NCI-H2107 (cell line): ENCODE measurements at regions not wholly inside any gene's neighbourhood (a gene's known extent, or its start where the extent isn't known, plus 50 kb on each side); places are given as distances from the start of the nearest gene placed in this dataset.

Experiments
- DNase-seq: peaks from one replicate; lab custom pipeline; 2025; lab: John Stamatoyannopoulos, UW

DNA sequence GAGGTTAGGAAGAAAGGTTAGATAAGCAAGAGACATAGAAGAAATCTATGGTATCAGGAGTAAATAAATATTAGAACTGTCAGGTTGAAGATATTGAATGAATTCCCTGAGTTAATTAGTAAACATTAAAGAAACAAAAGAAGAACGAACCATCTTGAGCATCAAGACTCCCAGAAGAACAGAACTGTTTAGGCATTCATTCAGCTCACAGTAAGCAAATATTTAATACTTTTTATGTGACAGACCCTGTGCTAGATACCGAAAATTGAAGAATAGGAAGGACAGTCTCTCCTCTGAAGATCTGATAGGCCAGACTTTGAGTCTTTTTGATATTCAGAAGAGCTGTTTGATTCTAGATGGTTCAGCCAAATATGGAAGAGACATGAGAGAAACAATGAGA is 731.5 kb downstream of the XPNPEP1 start:
- DNase-seq: no peak

DNA sequence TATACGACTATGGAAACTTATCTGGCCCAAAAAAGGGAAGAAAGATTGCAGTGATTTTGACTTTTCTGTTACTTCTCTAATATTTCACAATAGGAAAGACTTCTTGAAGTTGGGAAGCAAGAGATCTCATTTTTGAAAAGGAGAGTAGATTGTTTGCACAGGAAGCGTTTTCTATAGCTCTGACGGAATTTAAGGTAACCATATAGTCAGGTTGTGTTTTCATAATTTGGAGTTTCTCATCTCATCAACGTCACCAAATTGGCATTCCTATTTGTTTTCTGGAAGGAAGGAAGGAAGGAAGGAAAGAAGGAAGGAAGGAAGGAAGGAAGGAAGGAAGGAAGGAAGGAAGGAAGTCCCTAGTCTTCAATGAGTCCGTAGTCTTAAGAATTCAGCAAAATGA is 732.0 kb downstream of the XPNPEP1 start:
- no peak for DNase-seq

- no peak for DNase-seq
Observed at GRCh38 chr10:109187677-109188076, 735.6 kb downstream of the XPNPEP1 start.

DNA sequence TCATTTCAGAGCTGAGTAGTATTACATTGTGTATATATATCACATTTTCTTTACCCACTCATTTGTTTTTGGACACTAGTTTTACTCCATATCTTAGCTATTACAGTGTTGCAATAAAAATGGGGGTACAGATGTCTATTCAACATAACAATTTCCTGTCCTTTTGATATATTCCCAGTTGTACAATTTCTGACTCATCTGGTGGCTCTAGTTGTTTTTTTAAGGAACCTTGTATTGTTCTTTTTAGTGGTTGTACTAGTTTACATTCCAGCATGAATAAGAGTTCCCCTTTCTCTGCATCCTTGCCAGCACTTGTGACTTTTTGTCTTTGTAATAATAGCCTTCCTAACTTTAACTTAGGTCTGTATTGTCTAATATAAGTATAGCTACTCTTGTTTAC is 739.9 kb downstream of the XPNPEP1 start:
- DNase-seq: no peak

GRCh38 chr10:109178591-109178990 is 744.7 kb downstream of the XPNPEP1 start:
- no peak for DNase-seq

GRCh38 chr10:109174526-109174925 is 748.8 kb downstream of the XPNPEP1 start:
- DNase-seq: no peak

DNA sequence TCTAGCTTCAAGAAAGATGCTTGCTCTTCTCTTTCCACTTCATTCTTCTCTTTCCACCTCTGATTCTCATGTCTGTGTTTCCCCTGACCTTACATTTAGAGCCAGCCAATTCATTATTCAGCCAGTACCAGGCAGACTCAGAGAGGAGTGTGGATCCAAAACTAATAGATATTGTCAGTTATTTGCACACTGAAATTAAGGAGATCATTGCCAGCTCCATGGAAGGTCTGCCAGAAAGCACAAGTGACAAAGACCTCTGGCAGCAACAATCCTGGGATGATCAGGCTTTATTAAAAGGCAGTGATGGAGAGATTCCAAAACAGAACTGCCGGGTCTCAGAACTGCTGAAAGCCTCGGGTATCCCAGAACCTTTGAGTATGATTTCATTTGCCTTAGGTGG is 749.4 kb downstream of the XPNPEP1 start:
- no peak for DNase-seq

- no peak for DNase-seq
Observed at GRCh38 chr10:109173121-109173520, 750.2 kb downstream of the XPNPEP1 start.

DNA sequence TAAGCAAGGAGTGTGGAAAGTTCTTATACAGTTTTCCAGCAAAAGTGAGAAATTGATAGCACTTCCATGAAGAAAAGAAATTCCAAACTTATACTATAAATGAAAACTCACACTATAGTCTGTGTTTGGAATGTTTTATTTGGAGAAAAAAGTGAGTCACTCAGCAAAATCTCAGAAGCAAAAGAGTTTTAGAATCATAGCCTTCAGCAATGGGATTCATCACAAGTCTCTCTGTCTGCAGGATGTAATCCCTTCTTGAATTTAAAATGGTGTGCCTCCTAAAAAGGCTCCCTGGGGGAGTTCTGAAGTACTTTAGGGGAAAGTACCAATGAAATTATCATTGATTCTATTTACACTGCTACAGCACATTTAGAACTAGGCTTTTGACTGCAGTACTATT is 756.4 kb downstream of the XPNPEP1 start:
- DNase-seq: no peak

DNA sequence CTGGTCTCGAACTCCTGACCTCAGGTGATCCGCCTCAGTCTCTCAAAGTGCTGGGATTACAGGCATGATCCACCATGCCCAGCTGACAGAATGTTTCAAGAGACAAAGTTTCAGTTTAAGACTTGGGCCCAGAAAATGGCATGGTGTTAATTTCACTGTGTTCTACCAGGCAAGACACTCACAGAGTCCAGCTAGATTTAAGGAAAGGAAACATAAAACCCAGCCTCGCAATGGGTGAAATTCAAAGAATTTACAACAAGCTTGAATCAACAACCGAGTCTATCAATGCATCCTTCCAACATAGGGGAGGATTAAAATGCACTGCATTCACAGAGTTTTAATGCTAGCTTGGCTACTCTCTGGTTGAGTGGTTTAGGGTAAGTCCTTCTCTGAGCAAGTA is 764.0 kb downstream of the XPNPEP1 start:
- DNase-seq: no peak

- DNase-seq: no peak
Observed at GRCh38 chr10:109156396-109156795, 766.9 kb downstream of the XPNPEP1 start.

GRCh38 chr10:109149666-109150350 is 773.5 kb downstream of the XPNPEP1 start:
- no peak for DNase-seq

- no peak for DNase-seq
Observed at GRCh38 chr10:109127363-109127762, 795.9 kb downstream of the XPNPEP1 start.

DNA sequence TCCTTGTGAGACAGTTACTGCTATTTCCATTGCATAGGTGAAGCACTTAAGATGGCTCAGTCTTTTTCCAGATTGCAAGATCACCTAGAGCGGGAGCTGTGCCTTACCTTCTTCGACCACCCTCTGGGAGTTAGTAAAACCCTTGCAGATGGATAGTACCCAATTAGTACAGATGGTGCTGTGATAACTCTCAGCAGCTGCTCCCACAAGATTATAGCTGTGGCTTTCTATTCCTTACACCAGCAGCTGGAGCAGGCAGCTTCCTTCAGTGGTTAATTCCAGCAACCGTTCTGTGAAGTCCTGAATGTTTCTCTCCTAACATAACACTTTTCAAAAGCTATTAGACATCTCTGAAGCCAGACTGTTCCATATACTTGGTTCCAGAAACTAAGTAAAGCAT is 796.8 kb downstream of the XPNPEP1 start:
- DNase-seq: no peak

GRCh38 chr10:109126016-109126415 is 797.3 kb downstream of the XPNPEP1 start:
- no peak for DNase-seq

DNA sequence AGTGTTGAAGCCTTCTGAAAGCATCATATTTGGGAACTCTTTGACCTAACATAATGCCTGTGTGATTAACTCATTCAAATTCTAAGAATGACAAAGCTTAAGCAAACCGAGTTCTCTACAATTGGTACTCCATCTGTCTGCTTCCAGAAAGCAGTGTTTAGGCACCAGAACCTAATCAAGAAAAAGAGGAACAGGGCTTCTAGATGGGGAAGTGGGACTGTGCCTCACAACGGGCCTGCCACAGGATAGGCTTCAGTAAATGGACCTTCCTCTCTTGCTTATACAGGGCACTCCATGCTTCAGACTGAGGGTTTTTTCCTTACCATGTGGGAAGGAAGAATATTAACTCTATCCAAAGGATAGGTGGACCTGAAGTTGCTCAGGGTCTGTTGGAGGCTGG is 808.1 kb downstream of the XPNPEP1 start:
- no peak for DNase-seq

DNA sequence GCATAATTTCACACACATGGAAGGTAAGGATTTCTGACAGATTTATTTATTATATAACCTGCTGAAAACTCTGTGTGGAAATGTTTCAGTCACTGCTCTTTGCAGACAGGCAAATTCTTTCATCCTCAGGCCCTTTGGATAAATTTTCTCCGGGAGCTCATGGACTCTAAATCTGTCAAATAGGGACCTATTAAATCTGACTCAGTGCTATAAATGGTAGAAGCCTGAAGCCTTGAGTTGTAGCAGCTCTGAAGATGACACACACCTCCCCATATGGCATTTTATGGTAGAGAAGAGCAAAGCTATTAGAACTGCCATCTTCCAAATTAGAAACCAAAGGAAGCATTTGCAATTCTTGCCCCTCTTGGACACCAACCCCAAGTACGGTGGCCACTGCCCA is 808.7 kb downstream of the XPNPEP1 start:
- DNase-seq: no peak

DNA sequence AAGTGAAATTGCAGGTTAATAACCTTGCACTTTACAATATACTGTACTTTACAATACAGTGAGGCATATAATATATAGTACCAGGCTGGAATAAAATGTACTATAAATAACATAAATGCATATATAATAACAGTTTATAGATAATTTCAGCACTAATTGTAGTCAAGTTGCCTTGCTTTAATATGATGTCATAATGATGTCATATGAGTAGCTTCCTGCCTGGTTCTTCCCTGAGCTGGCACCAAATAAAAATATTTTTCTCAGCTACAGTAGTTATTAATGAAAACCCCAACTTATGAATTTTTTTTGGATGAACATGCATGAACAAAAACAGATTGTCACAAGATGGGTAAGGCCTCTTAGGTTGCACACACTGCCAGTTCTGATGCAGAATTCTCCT is 816.7 kb downstream of the XPNPEP1 start:
- no peak for DNase-seq

GRCh38 chr10:109105725-109106124 is 817.6 kb downstream of the XPNPEP1 start:
- no peak for DNase-seq

DNA sequence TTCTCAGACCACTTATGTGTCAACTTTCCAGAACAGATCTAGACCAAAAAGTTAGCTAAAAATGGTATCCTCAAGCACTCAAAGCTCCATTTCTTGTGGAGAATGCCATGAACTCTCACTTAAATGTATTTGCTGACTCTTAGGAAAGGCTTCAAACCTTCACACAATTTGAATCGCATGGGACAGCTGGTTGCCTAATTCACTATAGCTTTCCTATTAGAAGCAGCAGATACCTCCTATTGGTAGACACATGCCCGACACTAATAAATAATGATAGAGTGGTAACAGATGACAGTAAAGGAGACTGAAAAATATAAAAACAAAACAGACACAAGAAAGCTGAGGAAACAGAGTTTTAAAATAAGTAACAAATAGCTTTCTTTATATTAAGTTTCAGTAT is 818.5 kb downstream of the XPNPEP1 start:
- DNase-seq: no peak

- DNase-seq: no peak
Observed at GRCh38 chr10:109103278-109103677, 820.0 kb downstream of the XPNPEP1 start.

GRCh38 chr10:109089779-109090178 is 833.5 kb downstream of the XPNPEP1 start:
- DNase-seq: no peak

DNA sequence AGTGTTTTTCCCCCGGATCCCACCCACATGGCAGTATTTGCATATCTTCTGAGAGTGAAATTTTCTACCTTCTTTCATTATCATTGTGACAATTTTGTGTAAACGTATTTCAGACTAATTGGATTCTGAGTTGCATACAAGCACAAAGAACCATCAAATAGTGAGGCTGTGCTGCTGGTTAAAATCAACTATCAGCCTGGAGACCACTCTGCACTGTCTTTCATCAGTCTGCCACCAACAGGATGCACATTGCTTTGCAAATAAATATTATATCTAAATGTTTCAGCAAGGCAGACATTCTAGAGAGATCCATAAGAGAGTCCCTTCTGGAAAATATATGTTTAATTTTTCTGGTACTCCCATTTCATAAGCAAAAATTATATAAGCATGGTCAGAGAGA is 851.8 kb downstream of the XPNPEP1 start:
- DNase-seq: no peak

DNA sequence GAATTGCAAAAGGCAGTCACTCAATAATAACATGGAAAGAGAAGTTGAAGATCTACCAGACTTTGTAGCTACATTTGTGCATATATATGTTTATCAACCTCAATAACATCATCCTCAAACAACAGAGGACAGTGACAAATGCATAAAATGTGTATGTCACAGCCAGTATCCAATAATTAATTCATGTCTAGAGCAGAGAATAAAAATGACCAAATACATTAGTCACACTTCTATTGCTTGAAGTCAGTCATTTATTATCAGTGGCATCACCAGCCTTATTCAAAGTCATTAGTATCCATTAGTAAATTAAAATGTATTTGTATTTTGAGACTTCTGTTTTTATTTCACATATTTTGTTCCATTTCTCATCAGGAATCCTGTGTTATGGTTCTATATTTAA is 852.8 kb downstream of the XPNPEP1 start:
- no peak for DNase-seq

GRCh38 chr10:109067031-109067430 is 856.3 kb downstream of the XPNPEP1 start:
- no peak for DNase-seq
